Endodermal cell (in vitro differentiated cells): ENCODE measurements at regions not wholly inside any gene's neighbourhood (a gene's known extent, or its start where the extent isn't known, plus 50 kb on each side); places are given as distances from the start of the nearest gene placed in this dataset.

Experiments used
- DNase-seq: peaks from one replicate; pipeline ENCODE4 v3.0.0-alpha.2; 2017
- H3K27ac ChIP-seq: 2 replicates; pipeline ENCODE4 v1.5.1; 2013; ENCODE audit warnings: mild to moderate bottlenecking, low read depth, low read length, moderate library complexity
- H3K27me3 ChIP-seq: 2 replicates; pipeline ENCODE4 v1.6.1; 2013; ENCODE audit warnings: mild to moderate bottlenecking, low read length, moderate library complexity; ENCODE audit not compliant: insufficient read depth, control insufficient read depth, poor library complexity, severe bottlenecking
- H3K36me3 ChIP-seq: 2 replicates; pipeline ENCODE4 v1.7.0; 2013; ENCODE audit warnings: mild to moderate bottlenecking, low read length, moderate library complexity; ENCODE audit not compliant: control insufficient read depth, insufficient read depth
- H3K4me1 ChIP-seq: one replicate; pipeline ENCODE4 v1.7.0; 2013; ENCODE audit warnings: low read length; ENCODE audit not compliant: control insufficient read depth, insufficient read depth
- H3K4me3 ChIP-seq: 2 replicates; pipeline ENCODE4 v1.5.1; 2013; ENCODE audit warnings: mild to moderate bottlenecking, low read length, moderate library complexity
- H3K9ac ChIP-seq: 2 replicates; pipeline ENCODE4 v1.6.1; 2013; ENCODE audit warnings: mild to moderate bottlenecking, low read length, moderate library complexity; ENCODE audit not compliant: poor library complexity, severe bottlenecking; ENCODE audit errors: extremely low read depth
- H3K9me3 ChIP-seq: 2 replicates; pipeline ENCODE4 v1.6.1; 2013; ENCODE audit warnings: mild to moderate bottlenecking, low read length, moderate library complexity; ENCODE audit not compliant: control insufficient read depth
- H3K27ac Mint-ChIP-seq: 2 replicates; pipeline ENCODE4 v1.8.0; 2020; ENCODE audit warnings: mixed read lengths
- H3K27me3 Mint-ChIP-seq: 2 replicates; pipeline ENCODE4 v1.8.0; 2021; ENCODE audit warnings: mild to moderate bottlenecking, mixed read lengths; ENCODE audit not compliant: insufficient read depth
- H3K36me3 Mint-ChIP-seq: 2 replicates; pipeline ENCODE4 v1.8.0; 2020; ENCODE audit warnings: low read depth, mixed read lengths
- H3K4me1 Mint-ChIP-seq: 2 replicates; pipeline ENCODE4 v1.8.0; 2020; ENCODE audit warnings: mixed read lengths
- H3K4me3 Mint-ChIP-seq: 2 replicates; pipeline ENCODE4 v1.8.0; 2020; ENCODE audit warnings: mild to moderate bottlenecking, moderate library complexity, mixed read lengths
- H3K9me3 Mint-ChIP-seq: 2 replicates; pipeline ENCODE4 v1.8.0; 2020; ENCODE audit warnings: mild to moderate bottlenecking, mixed read lengths
- CTCF ChIP-seq: fragments of 200-600 bp; sonication (generic); conservative IDR thresholded peaks from 2 replicates; pipeline ENCODE4 v1.5.0; 2021; ENCODE audit warnings: antibody characterized with exemption, mild to moderate bottlenecking
- WGBS, 2 experiments: methylation state at CpG; one replicate each; pipeline versions ENCODE4 v1.1.5 to v1.1.7; 2013; ENCODE audit warnings: missing lambda C conversion rate in 2 of 2, mixed read lengths in 1 of 2; ENCODE audit not compliant: insufficient coverage in 1 of 2, insufficient read length in 1 of 2; 5-methylcytosine and 5-hydroxymethylcytosine counted together

- Mint-ChIP-seq H3K9me3 (peaks cover 8% of the 10 kb centered on the region), H3K27ac (no peak overlapping the region), H3K27me3 (no peaks in the 10 kb centered on the region), H3K4me1 (no peaks in the 10 kb centered on the region), H3K36me3 (no peaks in the 10 kb centered on the region), H3K4me3 (no peak overlapping the region)
- H3K27ac ChIP-seq = no peak overlapping the region
- H3K4me3 ChIP-seq = no peak overlapping the region
- WGBS, 2 experiments = 90% methylated on average over 1 of the region's 1 CpG; no CpG with 5 or more reads in 1 of the 2 experiments
- H3K4me1 ChIP-seq = no peaks in the 10 kb centered on the region
- H3K9ac ChIP-seq = no peak overlapping the region
- no peaks in the 10 kb centered on the region for H3K27me3 ChIP-seq
- DNase-seq = no peak
- no peaks in the 10 kb centered on the region for H3K36me3 ChIP-seq
- TF ChIP-seq CTCF = no peak
- peaks cover 13% of the 10 kb centered on the region for H3K9me3 ChIP-seq
These were observed 474.6 kb upstream of the ATP2B1 start for GRCh38 chr12:90183201-90183600.

- Mint-ChIP-seq H3K4me3 (no peak overlapping the region), H3K9me3 (peaks cover 8% of the 10 kb centered on the region), H3K27ac (no peak overlapping the region), H3K27me3 (no peaks in the 10 kb centered on the region), H3K36me3 (no peaks in the 10 kb centered on the region), H3K4me1 (no peaks in the 10 kb centered on the region)
- DNase-seq = no peak
- no peak for TF ChIP-seq CTCF
- no peak overlapping the region for H3K4me3 ChIP-seq
- no peak overlapping the region for H3K9ac ChIP-seq
- peaks cover 13% of the 10 kb centered on the region for H3K9me3 ChIP-seq
- 93 to 100% methylated on average over 2 to 3 of the region's 3 CpGs for WGBS, 2 experiments
- H3K4me1 ChIP-seq = no peaks in the 10 kb centered on the region
- H3K27me3 ChIP-seq = no peaks in the 10 kb centered on the region
- H3K36me3 ChIP-seq = no peaks in the 10 kb centered on the region
- no peak overlapping the region for H3K27ac ChIP-seq
These were observed 472.6 kb upstream of the ATP2B1 start for GRCh38 chr12:90181216-90181615.

- DNase-seq = no peak
- Mint-ChIP-seq H3K9me3 (no peaks in the 10 kb centered on the region), H3K36me3 (no peaks in the 10 kb centered on the region), H3K4me3 (no peak overlapping the region), H3K27me3 (no peaks in the 10 kb centered on the region), H3K27ac (peak overlapping the region; percentile 24), H3K4me1 (peaks cover 8% of the 10 kb centered on the region)
- Histone ChIP-seq H3K27me3 (no peaks in the 10 kb centered on the region), H3K36me3 (no peaks in the 10 kb centered on the region), H3K4me3 (no peak overlapping the region), H3K4me1 (peaks cover 3% of the 10 kb centered on the region), H3K27ac (no peak overlapping the region), H3K9me3 (no peaks in the 10 kb centered on the region), H3K9ac (no peak overlapping the region)
- TF ChIP-seq CTCF = no peak
- WGBS, 2 experiments = 100% methylated on average over 1 of the region's 1 CpG
These were observed 466.3 kb upstream of the ATP2B1 start for GRCh38 chr12:90174956-90175355.
